IMR-90 (cell line): ENCODE measurements at regions not wholly inside any gene's neighbourhood (a gene's known extent, or its start where the extent isn't known, plus 50 kb on each side); places are given as distances from the start of the nearest gene placed in this dataset.

Experiments used
- BHLHE40 ChIP-seq: fragments of 150-350 bp; IDR thresholded peaks from 2 replicates; pipeline ENCODE4 v1.6.1; 2016; ENCODE audit warnings: mild to moderate bottlenecking, low read depth, low read length
- CEBPB ChIP-seq: IDR thresholded peaks from 2 replicates; pipeline ENCODE4 v1.6.1; 2012; ENCODE audit warnings: low read depth, low read length, improper control_type of control experiment
- CTCF ChIP-seq: conservative IDR thresholded peaks from 2 replicates; pipeline ENCODE4 v1.5.1; 2012; ENCODE audit warnings: mild to moderate bottlenecking, low read depth, low read length, improper control_type of control experiment
- MXI1 ChIP-seq: IDR thresholded peaks from 2 replicates; pipeline ENCODE4 v1.6.1; 2012; ENCODE audit warnings: low read depth, mild to moderate bottlenecking, low read length, moderate library complexity, borderline replicate concordance
- POLR2A ChIP-seq: IDR thresholded peaks from 2 replicates; pipeline ENCODE4 v1.6.1; 2012; ENCODE audit warnings: mild to moderate bottlenecking, low read depth, low read length
- RAD21 ChIP-seq: IDR thresholded peaks from 2 replicates; pipeline ENCODE4 v1.6.1; 2012; ENCODE audit warnings: low read length, improper control_type of control experiment
- RFX5 ChIP-seq: IDR thresholded peaks from 2 replicates; pipeline ENCODE4 v1.8.0; 2012; ENCODE audit warnings: low read depth, mild to moderate bottlenecking, low read length, moderate library complexity

DNA sequence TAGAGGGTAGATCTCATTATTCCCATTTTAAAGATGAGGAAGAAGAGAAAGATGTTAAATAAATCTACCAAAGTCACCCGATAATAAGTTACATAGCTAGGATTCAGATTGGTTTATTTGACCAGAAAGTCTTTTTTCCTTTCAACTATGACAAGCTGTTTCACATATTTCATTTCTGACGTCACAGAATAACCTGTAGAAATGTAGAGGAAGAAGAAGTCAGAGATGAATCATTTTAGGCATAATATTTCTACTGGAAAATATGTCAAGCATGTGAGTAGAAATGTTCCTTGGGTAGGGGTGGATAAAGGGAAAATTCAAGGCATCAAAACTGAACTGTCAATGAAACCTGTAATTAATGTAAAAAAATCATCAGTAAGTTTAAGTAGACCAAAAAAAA is 107.0 kb downstream of the MGST1 start:
- no peak for TF ChIP-seq CTCF
- TF ChIP-seq CEBPB, result no peak
- no peak for TF ChIP-seq RAD21
- TF ChIP-seq POLR2A, result no peak
- TF ChIP-seq RFX5, result no peak
- TF ChIP-seq BHLHE40, result no peak
- no peak for TF ChIP-seq MXI1
